Myocyte (in vitro differentiated cells): ENCODE measurements at regions not wholly inside any gene's neighbourhood (a gene's known extent, or its start where the extent isn't known, plus 50 kb on each side); places are given as distances from the start of the nearest gene placed in this dataset.
A peak's percentile ranks its signal among the peaks of the same experiment; 100 is the strongest.

Experiments used
- DNase-seq: peaks from one replicate; pipeline ENCODE4 v3.0.0-alpha.2; 2012; ENCODE audit warnings: low read depth

- no peak for DNase-seq
Measured at GRCh38 chr11:45361551-45361950, 75.4 kb upstream of the SYT13 start.

- DNase-seq = no peak
Measured at GRCh38 chr11:45355706-45356041, 69.5 kb upstream of the SYT13 start.

GRCh38 chr11:45354976-45355705, 69.0 kb upstream of the SYT13 start:
- DNase-seq = no peak

- DNase-seq = no peak
Measured at GRCh38 chr11:45348729-45349128, 62.6 kb upstream of the SYT13 start.

- DNase-seq = no peak
Measured at GRCh38 chr11:45347348-45348082, 61.4 kb upstream of the SYT13 start.

GRCh38 chr11:45345491-45345890, 59.4 kb upstream of the SYT13 start:
- DNase-seq = no peak

GRCh38 chr11:45344028-45344427, 57.9 kb upstream of the SYT13 start:
- no peak for DNase-seq

GRCh38 chr11:45343444-45343843, 57.3 kb upstream of the SYT13 start:
- DNase-seq = no peak

GRCh38 chr11:45341372-45341771, 55.2 kb upstream of the SYT13 start:
- DNase-seq = no peak

- peak; percentile 86 for DNase-seq
Measured at GRCh38 chr11:45339729-45340519, 53.8 kb upstream of the SYT13 start.

- no peak for DNase-seq
Measured at GRCh38 chr11:45337583-45338360, 51.6 kb upstream of the SYT13 start.

- DNase-seq = no peak
Measured at GRCh38 chr11:45336136-45336535, 50.0 kb upstream of the SYT13 start.
